Subcutaneous abdominal adipose tissue (tissue), 5 donors: ENCODE measurements at regions not wholly inside any gene's neighbourhood (a gene's known extent, or its start where the extent isn't known, plus 50 kb on each side); places are given as distances from the start of the nearest gene placed in this dataset.

ENCODE experiments used
- H3K27ac ChIP-seq: one replicate; pipeline ENCODE4 v1.7.0; 2013; ENCODE audit warnings: low read depth, mild to moderate bottlenecking, inconsistent platforms, low read length, moderate library complexity
- H3K27me3 ChIP-seq, 5 donors: one replicate each; pipeline ENCODE4 v1.7.0; 2013; ENCODE audit warnings: low read length in 5 of 5, inconsistent platforms in 1 of 5; ENCODE audit not compliant: control insufficient read depth in 5 of 5, insufficient read depth in 4 of 5
- H3K36me3 ChIP-seq, 5 donors: one replicate each; pipeline ENCODE4 v1.7.0; 2013; ENCODE audit warnings: low read length in 5 of 5; ENCODE audit not compliant: control insufficient read depth in 5 of 5, insufficient read depth in 5 of 5
- H3K4me1 ChIP-seq, 5 donors: one replicate each; pipeline ENCODE4 v1.7.0; 2013; ENCODE audit warnings: low read length in 5 of 5, mild to moderate bottlenecking in 3 of 5, moderate library complexity in 1 of 5; ENCODE audit not compliant: control insufficient read depth in 5 of 5, insufficient read depth in 5 of 5
- H3K4me3 ChIP-seq, 5 donors: one replicate each; pipeline ENCODE4 v1.7.0; 2013; ENCODE audit warnings: low read length in 5 of 5, low read depth in 1 of 5
- H3K9ac ChIP-seq, 5 donors: one replicate each; pipeline ENCODE4 v1.7.0; 2013; ENCODE audit warnings: low read length in 5 of 5, mild to moderate bottlenecking in 4 of 5, moderate library complexity in 3 of 5
- H3K9me3 ChIP-seq, 5 donors: one replicate each; pipeline ENCODE4 v1.7.0; 2013; ENCODE audit warnings: low read length in 5 of 5; ENCODE audit not compliant: control insufficient read depth in 5 of 5
- donor health status: healthy.
- donor health status: healthy.
- donor health status: healthy.
- donor health status: healthy.
- donor health status: healthy.

GRCh38 chr20:4083098-4083865 is 65.3 kb upstream of the SMOX start:
- Histone ChIP-seq H3K9ac (peak overlapping the region in 2 of 5 donors; percentile 39 to 45), H3K4me1 (peaks cover 0 to 29% (median 25%) of the 10 kb centered on the region in 5 donors), H3K36me3 (no peaks in the 10 kb centered on the region), H3K27ac (peak overlapping the region; percentile 16), H3K9me3 (no peaks in the 10 kb centered on the region), H3K27me3 (no peaks in the 10 kb centered on the region), H3K4me3 (peak overlapping the region in 2 of 5 donors; percentile 23 to 30)

- Histone ChIP-seq H3K27ac (peak overlapping the region; percentile 44), H3K4me3 (peak overlapping the region in 1 of 5 donors; percentile 39), H3K36me3 (no peaks in the 10 kb centered on the region), H3K9me3 (no peaks in the 10 kb centered on the region), H3K9ac (peak overlapping the region in 1 of 5 donors; percentile 42), H3K4me1 (peaks cover 0 to 29% (median 25%) of the 10 kb centered on the region in 5 donors), H3K27me3 (no peaks in the 10 kb centered on the region)
These were observed 66.1 kb upstream of the SMOX start for GRCh38 chr20:4082406-4083097.

GRCh38 chr20:4081421-4081820 is 66.1 kb upstream of the RNF24 start:
- no peak overlapping the region for H3K27ac ChIP-seq
- no peak overlapping the region for H3K4me3 ChIP-seq
- H3K27me3 ChIP-seq, result no peaks in the 10 kb centered on the region
- no peaks in the 10 kb centered on the region for H3K9me3 ChIP-seq
- peaks cover 0 to 32% (median 25%) of the 10 kb centered on the region in 5 donors for H3K4me1 ChIP-seq
- no peak overlapping the region for H3K9ac ChIP-seq
- H3K36me3 ChIP-seq, result no peaks in the 10 kb centered on the region

GRCh38 chr20:4076671-4077070 is 61.3 kb upstream of the RNF24 start:
- no peak overlapping the region for H3K9ac ChIP-seq
- no peak overlapping the region for H3K4me3 ChIP-seq
- no peak overlapping the region for H3K27ac ChIP-seq
- H3K36me3 ChIP-seq, result no peaks in the 10 kb centered on the region
- H3K9me3 ChIP-seq, result no peaks in the 10 kb centered on the region
- no peaks in the 10 kb centered on the region for H3K27me3 ChIP-seq
- H3K4me1 ChIP-seq, result peaks cover 0 to 10% (median under 1%) of the 10 kb centered on the region in 5 donors

- Histone ChIP-seq H3K9me3 (no peaks in the 10 kb centered on the region), H3K4me1 (peaks cover 0 to 10% (median 4%) of the 10 kb centered on the region in 5 donors), H3K36me3 (no peaks in the 10 kb centered on the region), H3K27ac (no peak overlapping the region), H3K9ac (no peak overlapping the region), H3K27me3 (no peaks in the 10 kb centered on the region), H3K4me3 (no peak overlapping the region)
These were observed 60.7 kb upstream of the RNF24 start for GRCh38 chr20:4076033-4076432.

- H3K27ac ChIP-seq, result no peak overlapping the region
- H3K4me3 ChIP-seq, result no peak overlapping the region
- H3K36me3 ChIP-seq, result no peaks in the 10 kb centered on the region
These were observed 59.6 kb upstream of the RNF24 start for GRCh38 chr20:4074877-4075455.

GRCh38 chr20:4073852-4074741 is 58.7 kb upstream of the RNF24 start:
- H3K36me3 ChIP-seq, result no peaks in the 10 kb centered on the region
- H3K27ac ChIP-seq, result no peak overlapping the region
- H3K4me1 ChIP-seq, result peaks cover 2 to 10% (median 4%) of the 10 kb centered on the region in 5 donors
- peaks cover 0 to 4% (median 0%) of the 10 kb centered on the region in 5 donors for H3K9me3 ChIP-seq
- no peaks in the 10 kb centered on the region for H3K27me3 ChIP-seq
- no peak overlapping the region for H3K4me3 ChIP-seq
- H3K9ac ChIP-seq, result no peak overlapping the region

More at GRCh38 chr20:4074877-4075455, 59.6 kb upstream of the RNF24 start:
- Histone ChIP-seq H3K9ac (no peak overlapping the region), H3K27me3 (no peaks in the 10 kb centered on the region), H3K9me3 (peaks cover 0 to 4% (median 0%) of the 10 kb centered on the region in 5 donors), H3K4me1 (peaks cover 2 to 10% (median 4%) of the 10 kb centered on the region in 5 donors)

GRCh38 chr20:4071178-4071693 is 55.9 kb upstream of the RNF24 start:
- peaks cover 0 to 4% (median 0%) of the 10 kb centered on the region in 5 donors for H3K9me3 ChIP-seq
- H3K27ac ChIP-seq, result no peak overlapping the region
- H3K9ac ChIP-seq, result no peak overlapping the region
- peaks cover 2 to 6% (median 4%) of the 10 kb centered on the region in 5 donors for H3K4me1 ChIP-seq
- no peaks in the 10 kb centered on the region for H3K36me3 ChIP-seq
- H3K27me3 ChIP-seq, result no peaks in the 10 kb centered on the region
- no peak overlapping the region for H3K4me3 ChIP-seq
